ENCODE measurements at regions not wholly inside any gene's neighbourhood (a gene's known extent, or its start where the extent isn't known, plus 50 kb on each side); places are given as distances from the start of the nearest gene placed in this dataset.

DNA sequence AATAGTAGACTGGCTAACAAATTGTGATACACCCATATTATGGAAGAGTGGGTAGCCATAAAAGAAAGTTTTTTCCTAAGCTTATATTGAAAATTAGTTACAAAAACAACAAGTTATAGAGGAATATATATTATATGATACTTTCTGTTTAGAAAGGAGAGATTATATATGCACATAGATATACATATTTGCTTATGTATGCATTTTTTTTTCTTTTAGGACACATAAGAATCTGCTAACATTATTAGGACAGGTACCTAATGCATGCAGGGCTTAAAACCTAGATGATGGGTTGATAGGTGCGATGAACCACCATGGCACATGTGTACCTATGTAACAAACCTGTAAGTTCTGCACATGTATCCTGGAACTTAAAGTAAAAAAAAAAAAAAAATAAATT, 179.6 kb upstream of the KCNJ3 start:
- TF ChIP-seq, protein P1, sequence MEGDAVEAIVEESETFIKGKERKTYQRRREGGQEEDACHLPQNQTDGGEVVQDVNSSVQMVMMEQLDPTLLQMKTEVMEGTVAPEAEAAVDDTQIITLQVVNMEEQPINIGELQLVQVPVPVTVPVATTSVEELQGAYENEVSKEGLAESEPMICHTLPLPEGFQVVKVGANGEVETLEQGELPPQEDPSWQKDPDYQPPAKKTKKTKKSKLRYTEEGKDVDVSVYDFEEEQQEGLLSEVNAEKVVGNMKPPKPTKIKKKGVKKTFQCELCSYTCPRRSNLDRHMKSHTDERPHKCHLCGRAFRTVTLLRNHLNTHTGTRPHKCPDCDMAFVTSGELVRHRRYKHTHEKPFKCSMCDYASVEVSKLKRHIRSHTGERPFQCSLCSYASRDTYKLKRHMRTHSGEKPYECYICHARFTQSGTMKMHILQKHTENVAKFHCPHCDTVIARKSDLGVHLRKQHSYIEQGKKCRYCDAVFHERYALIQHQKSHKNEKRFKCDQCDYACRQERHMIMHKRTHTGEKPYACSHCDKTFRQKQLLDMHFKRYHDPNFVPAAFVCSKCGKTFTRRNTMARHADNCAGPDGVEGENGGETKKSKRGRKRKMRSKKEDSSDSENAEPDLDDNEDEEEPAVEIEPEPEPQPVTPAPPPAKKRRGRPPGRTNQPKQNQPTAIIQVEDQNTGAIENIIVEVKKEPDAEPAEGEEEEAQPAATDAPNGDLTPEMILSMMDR (IDR thresholded peaks at IDR 0.05), result no peak
- no peak for TF ChIP-seq POLR2A (IDR thresholded peaks at IDR 0.05)
- TF ChIP-seq POLR2AphosphoS5 (IDR thresholded peaks at IDR 0.05), result no peak
